Mesenchymal stem cell (in vitro differentiated cells and primary cell): ENCODE measurements at regions not wholly inside any gene's neighbourhood (a gene's known extent, or its start where the extent isn't known, plus 50 kb on each side); places are given as distances from the start of the nearest gene placed in this dataset.
"Not testable (repeated sequence)": the region's sequence is repeated elsewhere in the genome, so short reads cannot be mapped to it uniquely, and the experiment has no call there.

Source experiments
- DNase-seq: peaks from one replicate; pipeline ENCODE4 v3.0.0-alpha.2; 2013
- H2AFZ ChIP-seq: one replicate; pipeline ENCODE4 v1.6.1; 2013; ENCODE audit warnings: low read depth, mild to moderate bottlenecking, control low read depth, inconsistent platforms, low read length, moderate library complexity
- H2AK5ac ChIP-seq: 2 replicates; pipeline ENCODE4 v1.6.1; 2013; ENCODE audit warnings: low read length, moderate library complexity, mild to moderate bottlenecking, inconsistent platforms; ENCODE audit not compliant: severe bottlenecking
- H2BK120ac ChIP-seq: one replicate; pipeline ENCODE4 v1.6.1; 2013; ENCODE audit warnings: low read depth, mild to moderate bottlenecking, inconsistent platforms, low read length, moderate library complexity
- H2BK12ac ChIP-seq, 2 experiments: one replicate each; pipeline ENCODE4 v1.6.1; 2013; ENCODE audit warnings: inconsistent platforms in 2 of 2, low read length in 2 of 2, mild to moderate bottlenecking in 2 of 2, moderate library complexity in 2 of 2, control low read depth in 1 of 2
- H2BK15ac ChIP-seq: one replicate; pipeline ENCODE4 v1.6.1; 2013; ENCODE audit warnings: mild to moderate bottlenecking, low read depth, inconsistent platforms; ENCODE audit not compliant: poor library complexity, severe bottlenecking
- H2BK5ac ChIP-seq: 2 replicates; pipeline ENCODE4 v1.6.1; 2013; ENCODE audit warnings: low read depth, mild to moderate bottlenecking, low read length, control low read depth, inconsistent platforms; ENCODE audit not compliant: poor library complexity, severe bottlenecking
- H3K14ac ChIP-seq, 2 experiments: one replicate each; pipeline ENCODE4 v1.6.1; 2013; ENCODE audit warnings: inconsistent platforms in 2 of 2, low read length in 2 of 2, control low read depth in 1 of 2, mild to moderate bottlenecking in 1 of 2, moderate library complexity in 1 of 2
- H3K18ac ChIP-seq, 2 experiments: one replicate each; pipeline ENCODE4 v1.6.1; 2013; ENCODE audit warnings: inconsistent platforms in 2 of 2, low read length in 2 of 2, control low read depth in 1 of 2, low read depth in 1 of 2, mild to moderate bottlenecking in 1 of 2
- H3K23ac ChIP-seq, 2 experiments: one replicate each; pipeline ENCODE4 v1.6.1; 2013; ENCODE audit warnings: inconsistent platforms in 2 of 2, low read length in 2 of 2, mild to moderate bottlenecking in 2 of 2, moderate library complexity in 2 of 2, control low read depth in 1 of 2
- H3K27ac ChIP-seq: 2 replicates; pipeline ENCODE4 v1.5.1; 2013; ENCODE audit warnings: mild to moderate bottlenecking, moderate library complexity, low read length, control low read depth, inconsistent platforms; ENCODE audit not compliant: poor library complexity, severe bottlenecking
- H3K27me3 ChIP-seq, 2 experiments: 2 replicates each; pipeline versions ENCODE4 v1.6.1 to v1.7.0; 2013; ENCODE audit warnings: low read length in 2 of 2, mild to moderate bottlenecking in 2 of 2, moderate library complexity in 2 of 2, control low read depth in 1 of 2, inconsistent platforms in 1 of 2; ENCODE audit not compliant: control insufficient read depth in 1 of 2, insufficient read depth in 1 of 2
- H3K36me3 ChIP-seq, 2 experiments: 2 replicates each; pipeline versions ENCODE4 v1.6.1 to v1.7.0; 2013; ENCODE audit warnings: low read length in 2 of 2, control low read depth in 1 of 2, inconsistent platforms in 1 of 2, low read depth in 1 of 2, mild to moderate bottlenecking in 1 of 2; ENCODE audit not compliant: insufficient read depth in 2 of 2, control insufficient read depth in 1 of 2
- H3K4ac ChIP-seq, 2 experiments: one replicate each; pipeline ENCODE4 v1.6.1; 2013; ENCODE audit warnings: inconsistent platforms in 2 of 2, low read length in 2 of 2, mild to moderate bottlenecking in 2 of 2, moderate library complexity in 2 of 2, control low read depth in 1 of 2, low read depth in 1 of 2
- H3K4me1 ChIP-seq: 2 replicates; pipeline ENCODE4 v1.6.1; 2013; ENCODE audit warnings: low read depth, low read length, control low read depth; ENCODE audit not compliant: control insufficient read depth, insufficient read depth
- H3K4me2 ChIP-seq: 2 replicates; pipeline ENCODE4 v1.6.1; 2013; ENCODE audit warnings: low read length, mild to moderate bottlenecking, inconsistent platforms; ENCODE audit not compliant: poor library complexity, severe bottlenecking
- H3K4me3 ChIP-seq, 2 experiments: 2 replicates each; pipeline versions ENCODE4 v1.5.1 to v1.7.0; 2013; ENCODE audit warnings: low read length in 2 of 2, mild to moderate bottlenecking in 2 of 2, control low read depth in 1 of 2, low read depth in 1 of 2; ENCODE audit not compliant: insufficient read depth in 1 of 2
- H3K79me1 ChIP-seq: replicated peaks from 2 replicates; pipeline ENCODE4 v1.6.1; 2013; ENCODE audit warnings: mild to moderate bottlenecking, control low read depth, low read length, inconsistent platforms; ENCODE audit not compliant: poor library complexity, severe bottlenecking
- H3K9ac ChIP-seq: 2 replicates; pipeline ENCODE4 v1.7.0; 2013; ENCODE audit warnings: mild to moderate bottlenecking, low read length, moderate library complexity
- H3K9me3 ChIP-seq: 2 replicates; pipeline ENCODE4 v1.7.0; 2013; ENCODE audit warnings: mild to moderate bottlenecking, low read length; ENCODE audit not compliant: control insufficient read depth
- H4K8ac ChIP-seq: one replicate; pipeline ENCODE4 v1.6.1; 2013; ENCODE audit warnings: inconsistent platforms, mild to moderate bottlenecking, low read length, moderate library complexity
- H4K91ac ChIP-seq: one replicate; pipeline ENCODE4 v1.6.1; 2013; ENCODE audit warnings: mild to moderate bottlenecking, low read length, inconsistent platforms
- whole genome bisulfite sequencing: methylation state at CpG from one replicate; pipeline ENCODE4 v1.1.7; 2013; ENCODE audit warnings: mixed read lengths; 5-methylcytosine and 5-hydroxymethylcytosine counted together

GRCh38 chr4:95779447-95779846 lies 60.4 kb upstream of the PDHA2 start:
- H3K4ac ChIP-seq = no peak overlapping the region
- no peaks in the 10 kb centered on the region for H3K4me1 ChIP-seq
- H2BK120ac ChIP-seq = no peak overlapping the region
- no peaks in the 10 kb centered on the region for H3K36me3 ChIP-seq
- H3K14ac ChIP-seq = no peak overlapping the region
- no peak overlapping the region for H2BK5ac ChIP-seq
- H3K4me2 ChIP-seq = no peak overlapping the region
- H4K8ac ChIP-seq = no peak overlapping the region
- H3K9me3 ChIP-seq = no peaks in the 10 kb centered on the region
- H2BK15ac ChIP-seq = no peak overlapping the region
- H3K79me1 ChIP-seq = no peaks in the 10 kb centered on the region
- no peak for DNase-seq
- H2BK12ac ChIP-seq = no peak overlapping the region
- H3K9ac ChIP-seq = no peak overlapping the region
- H3K27me3 ChIP-seq = no peaks in the 10 kb centered on the region
- H2AFZ ChIP-seq = no peak overlapping the region
- no peak overlapping the region for H3K23ac ChIP-seq
- no peak overlapping the region for H2AK5ac ChIP-seq
- no peak overlapping the region for H4K91ac ChIP-seq
- H3K4me3 ChIP-seq = no peak overlapping the region
- no peak overlapping the region for H3K18ac ChIP-seq
- no peak overlapping the region for H3K27ac ChIP-seq
- 100% methylated on average over 1 of the region's 1 CpG for WGBS

- no peak overlapping the region for H3K4me2 ChIP-seq
- H2AK5ac ChIP-seq = no peak overlapping the region
- no peak overlapping the region for H3K9ac ChIP-seq
- no peak overlapping the region for H3K23ac ChIP-seq
- no peaks in the 10 kb centered on the region for H3K27me3 ChIP-seq
- no peak overlapping the region for H2BK15ac ChIP-seq
- no peaks in the 10 kb centered on the region for H3K79me1 ChIP-seq
- H2AFZ ChIP-seq = no peak overlapping the region
- no peaks in the 10 kb centered on the region for H3K36me3 ChIP-seq
- no peak overlapping the region for H3K18ac ChIP-seq
- H2BK5ac ChIP-seq = no peak overlapping the region
- no peak overlapping the region for H2BK120ac ChIP-seq
- H3K4ac ChIP-seq = no peak overlapping the region
- no peaks in the 10 kb centered on the region for H3K4me1 ChIP-seq
- no peak overlapping the region for H2BK12ac ChIP-seq
- no peak overlapping the region for H3K4me3 ChIP-seq
- H4K91ac ChIP-seq = no peak overlapping the region
- no peak for DNase-seq
- no peak overlapping the region for H3K27ac ChIP-seq
- H4K8ac ChIP-seq = no peak overlapping the region
- no peak overlapping the region for H3K14ac ChIP-seq
- H3K9me3 ChIP-seq = no peaks in the 10 kb centered on the region
Observed at GRCh38 chr4:95778666-95779065, 61.2 kb upstream of the PDHA2 start.

GRCh38 chr4:95770605-95771004 lies 69.3 kb upstream of the PDHA2 start:
- WGBS = no CpG with 5 or more reads among the region's 3 CpGs
- not testable (repeated sequence) for H2BK12ac ChIP-seq, H2AK5ac ChIP-seq, H3K23ac ChIP-seq, DNase-seq, H3K4me2 ChIP-seq, H3K79me1 ChIP-seq, H2BK5ac ChIP-seq, H3K27me3 ChIP-seq, H3K14ac ChIP-seq, H3K27ac ChIP-seq, H3K4me1 ChIP-seq, H2BK15ac ChIP-seq, H3K4ac ChIP-seq, H3K4me3 ChIP-seq, H4K8ac ChIP-seq, H3K9ac ChIP-seq, H4K91ac ChIP-seq, H3K9me3 ChIP-seq, H2AFZ ChIP-seq, H3K36me3 ChIP-seq, H3K18ac ChIP-seq, H2BK120ac ChIP-seq

GRCh38 chr4:95764961-95765360 lies 74.9 kb upstream of the PDHA2 start:
- Histone ChIP-seq H2BK15ac (no peak overlapping the region), H3K4me3 (no peak overlapping the region), H4K91ac (no peak overlapping the region), H2BK120ac (no peak overlapping the region), H3K4me1 (no peaks in the 10 kb centered on the region), H2BK5ac (no peak overlapping the region), H3K4ac (no peak overlapping the region), H3K23ac (no peak overlapping the region), H3K18ac (no peak overlapping the region), H3K9me3 (peaks cover 12% of the 10 kb centered on the region), H3K14ac (no peak overlapping the region), H3K79me1 (no peaks in the 10 kb centered on the region), H4K8ac (no peak overlapping the region), H3K27me3 (no peaks in the 10 kb centered on the region), H3K36me3 (no peaks in the 10 kb centered on the region), H2BK12ac (no peak overlapping the region), H3K4me2 (no peak overlapping the region), H2AFZ (no peak overlapping the region), H2AK5ac (no peak overlapping the region), H3K9ac (no peak overlapping the region), H3K27ac (no peak overlapping the region)
- WGBS = 96% methylated on average over 3 of the region's 3 CpGs
- DNase-seq = no peak
